ENCODE measurements at regions not wholly inside any gene's neighbourhood (a gene's known extent, or its start where the extent isn't known, plus 50 kb on each side); places are given as distances from the start of the nearest gene placed in this dataset.

GRCh38 chr5:39783756-39784421 lies 359.1 kb upstream of the DAB2 start:
- no peak for TF ChIP-seq CTCF (IDR thresholded peaks at IDR 0.05)
- no peak for TF ChIP-seq EP300 (IDR thresholded peaks at IDR 0.05)
